ENCODE measurements at regions not wholly inside any gene's neighbourhood (a gene's known extent, or its start where the extent isn't known, plus 50 kb on each side); places are given as distances from the start of the nearest gene placed in this dataset.
"Not testable (repeated sequence)": the region's sequence is repeated elsewhere in the genome, so short reads cannot be mapped to it uniquely, and the experiment has no call there.

DNA sequence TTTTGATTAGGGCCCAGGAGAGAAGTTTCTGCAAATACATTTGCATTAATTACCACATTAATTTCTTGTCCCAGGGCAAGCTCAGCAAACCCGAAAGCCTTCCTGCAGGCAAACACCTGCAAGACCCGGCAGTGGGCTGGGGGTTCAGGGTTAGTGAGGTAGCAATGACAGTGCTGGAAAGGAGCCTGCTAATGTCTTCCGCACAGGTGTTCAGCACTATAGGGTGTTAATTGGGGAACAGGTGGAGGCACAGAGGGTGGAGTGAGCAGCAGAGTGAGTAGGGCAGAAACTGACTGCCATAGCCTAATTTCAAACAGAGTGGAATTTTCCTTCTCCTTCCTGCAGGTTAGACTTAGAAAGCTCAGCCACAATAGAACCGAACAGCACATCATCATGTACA, 50.9 kb upstream of the UBASH3B start:
- no peak for DNase-seq (ENCODE audit: extremely low read depth, low read depth, low spot score)

DNA sequence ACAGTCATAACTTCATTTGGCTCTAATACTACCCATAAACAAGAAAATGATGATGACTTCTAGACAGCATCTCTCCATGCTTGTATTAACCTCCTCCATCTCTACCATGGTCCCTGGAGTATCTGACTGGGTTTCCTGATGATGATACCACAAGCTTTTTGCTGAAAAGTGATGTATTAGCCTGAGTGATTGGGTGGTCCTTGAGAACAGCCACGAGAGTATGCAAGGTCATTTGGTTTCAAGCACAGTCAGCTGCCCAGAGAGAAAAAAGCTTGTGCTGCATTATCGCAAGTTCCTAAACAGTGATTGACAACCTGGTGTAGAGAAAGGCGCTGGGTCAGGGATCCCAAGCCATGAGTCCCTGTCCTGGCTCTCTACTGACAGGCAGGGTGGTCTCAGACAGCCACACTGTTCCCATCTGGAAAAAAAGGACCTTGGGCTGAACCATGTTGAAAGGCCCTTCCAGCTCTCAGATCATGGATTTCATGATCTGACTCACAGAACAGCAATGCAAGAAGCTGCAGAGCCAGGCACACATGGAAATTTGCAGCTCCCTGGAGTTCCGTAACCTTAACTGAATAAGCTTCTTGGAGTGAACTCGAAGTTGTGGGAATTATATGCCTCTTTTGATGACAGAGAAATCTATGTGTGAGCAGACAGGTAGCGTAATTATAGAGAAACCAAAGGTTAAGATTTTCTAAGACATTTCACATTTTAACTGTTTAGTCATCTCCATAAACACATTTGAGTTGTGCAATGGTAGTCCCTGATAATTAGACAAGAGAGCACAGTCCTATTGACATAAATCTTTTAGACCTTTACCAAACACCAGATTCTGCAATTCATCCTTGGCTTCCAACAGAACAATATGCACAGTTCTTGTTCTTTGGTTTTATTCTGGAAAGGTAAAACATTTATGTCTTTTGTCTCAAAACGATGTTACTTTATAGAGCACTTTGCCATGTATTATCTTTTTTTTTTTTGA, 54.1 kb upstream of the UBASH3B start:
- no peak for DNase-seq (ENCODE audit: extremely low read depth, low read depth, low spot score)

DNA sequence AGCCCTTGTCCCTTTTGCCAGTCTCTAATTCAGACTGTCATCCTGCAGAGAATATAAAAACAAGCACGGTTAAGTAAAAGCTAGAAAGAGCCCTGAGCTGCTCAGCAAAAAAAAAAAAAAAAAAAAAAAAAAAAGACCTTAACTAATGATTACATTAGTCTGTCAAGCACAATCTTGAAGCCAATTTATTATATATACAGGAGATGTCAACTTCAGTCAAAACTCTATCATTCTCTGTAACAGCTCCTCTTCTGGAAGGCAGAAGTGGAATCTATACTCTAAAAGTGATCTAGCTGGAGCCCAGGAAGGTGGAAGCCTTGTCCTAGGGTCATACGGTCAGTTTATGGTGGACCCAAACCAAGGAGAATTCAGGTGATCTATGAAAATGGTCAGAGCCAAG, 55.2 kb upstream of the UBASH3B start:
- no peak for DNase-seq (ENCODE audit: extremely low read depth, low read depth, low spot score)

GRCh38 chr11:122599434-122599833, 56.1 kb upstream of the UBASH3B start:
- DNase-seq (ENCODE audit: extremely low read depth, low read depth, low spot score), result no peak

GRCh38 chr11:122598971-122599370, 56.6 kb upstream of the UBASH3B start:
- no peak for DNase-seq (ENCODE audit: extremely low read depth, low read depth, low spot score)

GRCh38 chr11:122597511-122597910, 58.0 kb upstream of the UBASH3B start:
- no peak for DNase-seq (ENCODE audit: extremely low read depth, low read depth, low spot score)

GRCh38 chr11:122594986-122595645, 60.4 kb upstream of the UBASH3B start:
- DNase-seq (ENCODE audit: extremely low read depth, low read depth, low spot score), result no peak

GRCh38 chr11:122593473-122594420, 61.8 kb upstream of the UBASH3B start:
- no peak for DNase-seq (ENCODE audit: extremely low read depth, low read depth, low spot score)

- no peak for DNase-seq (ENCODE audit: extremely low read depth, low read depth, low spot score)
These were observed 62.9 kb upstream of the UBASH3B start for GRCh38 chr11:122592641-122593040.

DNA sequence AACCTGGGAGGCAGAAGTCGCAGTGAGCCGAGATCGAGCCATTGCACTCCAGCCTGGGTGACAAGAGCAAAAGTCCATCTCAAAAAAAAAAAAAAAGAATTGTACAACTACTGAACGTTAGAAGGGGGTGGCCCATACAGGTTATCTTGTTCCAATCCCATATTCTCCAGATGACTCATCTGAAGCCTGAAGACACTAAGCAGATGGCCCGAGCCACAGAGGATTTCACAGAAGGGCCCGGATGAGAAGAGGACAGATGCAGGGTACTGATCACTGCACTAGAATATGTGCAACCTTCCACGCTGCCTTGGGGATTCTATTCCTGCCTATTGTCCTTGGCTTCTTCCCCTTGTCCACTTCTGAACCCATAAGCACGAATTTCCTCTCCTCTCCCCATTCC, 70.9 kb upstream of the UBASH3B start:
- DNase-seq (ENCODE audit: extremely low read depth, low read depth, low spot score), result no peak

GRCh38 chr11:122580071-122580470, 75.5 kb upstream of the UBASH3B start:
- DNase-seq (ENCODE audit: extremely low read depth, low read depth, low spot score), result not testable (repeated sequence)

- no peak for DNase-seq (ENCODE audit: extremely low read depth, low read depth, low spot score)
These were observed 77.2 kb upstream of the UBASH3B start for GRCh38 chr11:122578171-122578825.

- DNase-seq (ENCODE audit: extremely low read depth, low read depth, low spot score), result no peak
These were observed 82.9 kb upstream of the UBASH3B start for GRCh38 chr11:122572592-122572991.

DNA sequence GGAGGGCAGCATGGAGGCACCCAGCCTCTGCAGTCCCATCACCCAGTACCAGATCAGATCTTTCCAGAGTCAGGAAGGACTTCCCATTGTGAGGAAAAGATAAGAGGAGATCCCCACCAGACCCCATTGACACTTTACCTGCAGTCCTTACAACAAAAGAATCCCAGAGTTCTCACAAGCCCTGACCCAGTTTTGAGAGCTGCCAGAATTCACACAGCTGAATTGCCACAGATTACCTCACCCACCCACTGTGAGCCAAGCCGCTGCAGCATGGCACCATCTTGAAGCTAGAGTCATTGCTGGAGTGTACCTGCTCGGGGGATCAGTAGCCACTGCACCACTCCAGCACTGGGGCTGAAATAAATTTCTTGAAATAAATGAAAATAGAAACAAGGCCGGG, 91.8 kb upstream of the UBASH3B start:
- DNase-seq (ENCODE audit: extremely low read depth, low read depth, low spot score), result no peak

GRCh38 chr11:122559734-122560382, 95.7 kb upstream of the UBASH3B start:
- no peak for DNase-seq (ENCODE audit: extremely low read depth, low read depth, low spot score)

GRCh38 chr11:122559218-122559617, 96.3 kb upstream of the UBASH3B start:
- DNase-seq (ENCODE audit: extremely low read depth, low read depth, low spot score), result not testable (repeated sequence)

GRCh38 chr11:122557163-122557562, 98.4 kb upstream of the UBASH3B start:
- not testable (repeated sequence) for DNase-seq (ENCODE audit: extremely low read depth, low read depth, low spot score)

- no peak for DNase-seq (ENCODE audit: extremely low read depth, low read depth, low spot score)
These were observed 98.9 kb upstream of the UBASH3B start for GRCh38 chr11:122556605-122557004.

GRCh38 chr11:122538060-122538459, 117.5 kb upstream of the UBASH3B start:
- DNase-seq (ENCODE audit: extremely low read depth, low read depth, low spot score), result no peak

- DNase-seq (ENCODE audit: extremely low read depth, low read depth, low spot score), result no peak
These were observed 130.6 kb upstream of the UBASH3B start for GRCh38 chr11:122524898-122525297.

Data from glomerular endothelial cell (primary cell).